SK-N-SH (cell line): ENCODE measurements at regions not wholly inside any gene's neighbourhood (a gene's known extent, or its start where the extent isn't known, plus 50 kb on each side); places are given as distances from the start of the nearest gene placed in this dataset.

ENCODE experiments used
- CTCF ChIA-PET: fragments of 300-600, 350-600 bp; formaldehyde crosslinking; extraction: SDS; loops from one replicate; lab custom pipeline; 2021; lab: Yijun Ruan, JAX
- POLR2A ChIA-PET: fragments of 350-600 bp; sonication (Branson Sonifier 250); formaldehyde crosslinking; extraction: SDS; loops from one replicate; lab custom pipeline; 2020; ENCODE audit warnings: antibody characterized with exemption, inconsistent platforms; lab: Yijun Ruan, JAX
- DNase-seq: peaks from one replicate; pipeline ENCODE4 v3.0.0; 2012
- H2AFZ ChIP-seq: fragments of 200-600 bp; sonication (generic); 2 replicates; pipeline ENCODE4 v1.8.1; 2016; ENCODE audit warnings: antibody characterized with exemption, mild to moderate bottlenecking, low read depth
- H3F3A ChIP-seq: fragments of 200-600 bp; sonication (generic); replicated peaks from 2 replicates; pipeline ENCODE3; 2016; ENCODE audit warnings: antibody characterized with exemption, mild to moderate bottlenecking; ENCODE audit not compliant: insufficient read depth
- H3K27ac ChIP-seq, 2 experiments: fragments of 200-500 bp in 1 of 2; fragments of 200-600 bp in 1 of 2; sonication (Bioruptor generic) in 1 of 2; sonication (generic), shearing (Covaris generic) in 1 of 2; 2 replicates each; pipeline versions ENCODE4 v1.5.1 to v1.6.1; 2014 to 2016; ENCODE audit warnings: low read depth in 2 of 2, inconsistent platforms in 1 of 2, low read length in 1 of 2, mild to moderate bottlenecking in 1 of 2, mixed read lengths in 1 of 2
- H3K27me3 ChIP-seq: fragments of 200-600 bp; sonication (generic), shearing (Covaris generic); 2 replicates; pipeline ENCODE4 v1.6.1; 2016; ENCODE audit warnings: mixed run types; ENCODE audit not compliant: insufficient read depth
- H3K36me3 ChIP-seq, 2 experiments: fragments of 200-500 bp in 1 of 2; fragments of 200-600 bp in 1 of 2; sonication (Bioruptor generic) in 1 of 2; sonication (generic) in 1 of 2; replicated peaks in 1 of 2; 2 replicates each; pipeline versions ENCODE3 to v1.5.1; 2014 to 2016; ENCODE audit warnings: low read length in 1 of 2, mild to moderate bottlenecking in 1 of 2; ENCODE audit not compliant: insufficient read depth in 2 of 2, control insufficient read depth in 1 of 2
- H3K4me1 ChIP-seq, 2 experiments: fragments of 200-500 bp in 1 of 2; fragments of 200-600 bp in 1 of 2; sonication (Bioruptor generic) in 1 of 2; sonication (generic), shearing (Covaris generic) in 1 of 2; 2 replicates each; pipeline versions ENCODE4 v1.5.1 to v1.6.1; 2014 to 2016; ENCODE audit warnings: low read depth in 1 of 2, low read length in 1 of 2, mixed run types in 1 of 2; ENCODE audit not compliant: insufficient read depth in 2 of 2, control insufficient read depth in 1 of 2
- H3K4me2 ChIP-seq: fragments of 200-600 bp; sonication (generic), shearing (Covaris generic); 2 replicates; pipeline ENCODE4 v1.6.1; 2017; ENCODE audit warnings: mixed run types
- H3K4me3 ChIP-seq, 2 experiments: fragments of 200-500 bp in 1 of 2; fragments of 200-600 bp in 1 of 2; sonication (Bioruptor generic) in 1 of 2; sonication (generic), shearing (Covaris generic) in 1 of 2; 2 replicates each; pipeline versions ENCODE4 v1.5.1 to v1.8.1; 2014 to 2016; ENCODE audit warnings: low read depth in 2 of 2, inconsistent platforms in 1 of 2, low read length in 1 of 2, mild to moderate bottlenecking in 1 of 2, mixed read lengths in 1 of 2, moderate library complexity in 1 of 2
- H3K79me2 ChIP-seq: fragments of 200-600 bp; sonication (generic); 2 replicates; pipeline ENCODE4 v1.8.1; 2017; ENCODE audit warnings: mild to moderate bottlenecking; ENCODE audit not compliant: insufficient read depth
- H3K9ac ChIP-seq: fragments of 200-600 bp; sonication (generic); 2 replicates; pipeline ENCODE4 v1.6.1; 2017; ENCODE audit warnings: mixed run types
- H3K9me2 ChIP-seq: fragments of 200-600 bp; sonication (generic); 2 replicates; pipeline ENCODE4 v1.6.1; 2017; ENCODE audit warnings: mixed run types
- H3K9me3 ChIP-seq: fragments of 200-600 bp; sonication (generic); 2 replicates; pipeline ENCODE4 v1.6.1; 2017; ENCODE audit warnings: mixed run types, mild to moderate bottlenecking, moderate library complexity
- H4K20me1 ChIP-seq: fragments of 200-600 bp; sonication (generic); 2 replicates; pipeline ENCODE4 v1.6.1; 2017; ENCODE audit warnings: mild to moderate bottlenecking, mixed run types; ENCODE audit not compliant: insufficient read depth
- ELF1 ChIP-seq: IDR thresholded peaks from 2 replicates; pipeline ENCODE4 v1.4.0; 2012
- FOXJ3 ChIP-seq: sonication (generic); formaldehyde crosslinking; IDR thresholded peaks from 2 replicates; pipeline ENCODE4 v1.5.1; 2020; ENCODE audit warnings: mild to moderate bottlenecking, missing genetic modification reagents
- FOXM1 ChIP-seq: IDR thresholded peaks from 2 replicates; pipeline ENCODE4 v1.4.0; 2012; ENCODE audit warnings: low read depth, mild to moderate bottlenecking
- IRF3 ChIP-seq: fragments of 150-350 bp; IDR thresholded peaks from 2 replicates; pipeline ENCODE4 v1.6.1; 2016; ENCODE audit warnings: mild to moderate bottlenecking, low read depth, low read length
- MAX ChIP-seq: IDR thresholded peaks from 2 replicates; pipeline ENCODE4 v1.4.0; 2012; ENCODE audit warnings: low read depth
- MEF2A ChIP-seq: IDR thresholded peaks from 2 replicates; pipeline ENCODE4 v1.4.0; 2012; ENCODE audit warnings: low read depth, borderline replicate concordance
- MXI1 ChIP-seq: IDR thresholded peaks from 2 replicates; pipeline ENCODE4 v1.6.1; 2012; ENCODE audit warnings: mild to moderate bottlenecking, low read depth, low read length, improper control_type of control experiment
- NFIC ChIP-seq: IDR thresholded peaks from 2 replicates; pipeline ENCODE4 v1.4.0; 2012; ENCODE audit warnings: borderline replicate concordance
- NRF1 ChIP-seq: IDR thresholded peaks from 2 replicates; pipeline ENCODE4 v1.6.1; 2012; ENCODE audit warnings: low read depth, mild to moderate bottlenecking, low read length
- PBX3 ChIP-seq: IDR thresholded peaks from 2 replicates; pipeline ENCODE4; 2012
- POLR2AphosphoS5 ChIP-seq: IDR thresholded peaks from 2 replicates; pipeline ENCODE4 v1.6.1; 2012; ENCODE audit warnings: low read depth, low read length
- RAD21 ChIP-seq: IDR thresholded peaks from 2 replicates; pipeline ENCODE4 v1.6.1; 2012; ENCODE audit warnings: mild to moderate bottlenecking, low read length
- RCOR1 ChIP-seq: fragments of 150-350 bp; IDR thresholded peaks from 2 replicates; pipeline ENCODE4 v1.6.1; 2017; ENCODE audit warnings: antibody characterized with exemption, low read length
- TAF1 ChIP-seq: IDR thresholded peaks from 2 replicates; pipeline ENCODE4 v1.6.1; 2012; ENCODE audit warnings: low read depth, mild to moderate bottlenecking, low read length, moderate library complexity, borderline replicate concordance
- TEAD4 ChIP-seq: IDR thresholded peaks from 2 replicates; pipeline ENCODE4 v1.4.0; 2012; ENCODE audit warnings: mild to moderate bottlenecking, borderline replicate concordance; ENCODE audit not compliant: insufficient read depth
- USF1 ChIP-seq: IDR thresholded peaks from 2 replicates; pipeline ENCODE4 v1.4.0; 2012; ENCODE audit warnings: low read depth, borderline replicate concordance
- USF2 ChIP-seq: fragments of 150-350 bp; IDR thresholded peaks from 2 replicates; pipeline ENCODE4 v1.6.1; 2017; ENCODE audit warnings: antibody characterized with exemption, low read length, low read depth, borderline replicate concordance
- YY1 ChIP-seq: IDR thresholded peaks from 2 replicates; pipeline ENCODE4 v1.4.0; 2012; ENCODE audit warnings: low read depth, mild to moderate bottlenecking
- ZBTB33 ChIP-seq: IDR thresholded peaks from 2 replicates; pipeline ENCODE4 v1.4.0; 2012; ENCODE audit warnings: low read depth, borderline replicate concordance
- WGBS: methylation state at CpG from one replicate; pipeline ENCODE4 v1.1.6; 2017; ENCODE audit warnings: low lambda C conversion rate; 5-methylcytosine and 5-hydroxymethylcytosine counted together

GRCh38 chr1:108036796-108037562 lies 72.0 kb upstream of the VAV3 start:
- WGBS, result 62% methylated on average over 3 of the region's 3 CpGs
- H3K9ac ChIP-seq, result no peak overlapping the region

GRCh38 chr1:108034396-108034795 lies 69.4 kb upstream of the VAV3 start:
- POLR2A ChIA-PET, result no interaction called here
- DNase-seq, result no peak
- CTCF ChIA-PET, result interaction anchor here (0.6 kb wide), 1 partner anchor 243 kb away, joined by 3 read pairs; no protein-coding TSS in a partner anchor
- no peak for TF ChIP-seq USF2
- no peak for TF ChIP-seq RAD21
- TF ChIP-seq NRF1, result no peak
- TF ChIP-seq IRF3, result no peak
- TF ChIP-seq TEAD4, result no peak
- TF ChIP-seq RCOR1, result no peak
- TF ChIP-seq FOXJ3 (CRISPR knock-in tag), result no peak
- TF ChIP-seq MAX, result no peak
- TF ChIP-seq TAF1, result no peak
- no peak for TF ChIP-seq ELF1
- TF ChIP-seq PBX3, result no peak
- TF ChIP-seq NFIC, result no peak
- no peak for TF ChIP-seq ZBTB33
- no peak for TF ChIP-seq MEF2A

More at GRCh38 chr1:108036796-108037562, 72.0 kb upstream of the VAV3 start:
- ChIA-PET POLR2A (no interaction called here), CTCF (interaction anchor here (1.0 kb wide), 1 partner anchor 12 kb away, joined by 4 read pairs; no protein-coding TSS in a partner anchor)
- H3K4me1 ChIP-seq, result no peaks in the 10 kb centered on the region; a peak in 1 of 4 replicates
- no peak for DNase-seq
- no peaks in the 10 kb centered on the region for H3K36me3 ChIP-seq
- TF ChIP-seq YY1 (no peak), FOXM1 (no peak), POLR2AphosphoS5 (no peak), ELF1 (no peak), USF2 (no peak), MXI1 (no peak), USF1 (no peak)
- TF ChIP-seq, all 33 proteins: peak for 0
- Histone ChIP-seq H3K9me2 (no peaks in the 10 kb centered on the region), H4K20me1 (no peaks in the 10 kb centered on the region), H3K4me3 (no peak overlapping the region), H3K9me3 (no peaks in the 10 kb centered on the region), H2AFZ (no peak overlapping the region), H3K79me2 (no peaks in the 10 kb centered on the region), H3K4me2 (no peak overlapping the region), H3F3A (no peaks in the 10 kb centered on the region), H3K27me3 (no peaks in the 10 kb centered on the region), H3K27ac (no peak overlapping the region)

More at GRCh38 chr1:108034396-108034795, 69.4 kb upstream of the VAV3 start:
- no peak overlapping the region for H2AFZ ChIP-seq
- no peaks in the 10 kb centered on the region for H3K79me2 ChIP-seq
- no peak overlapping the region for H3K4me3 ChIP-seq
- H3K27ac ChIP-seq, result no peak overlapping the region
- no peaks in the 10 kb centered on the region for H3K27me3 ChIP-seq
- no peaks in the 10 kb centered on the region for H4K20me1 ChIP-seq
- H3K9me3 ChIP-seq, result no peaks in the 10 kb centered on the region
- no peak overlapping the region for H3K9ac ChIP-seq
- no peaks in the 10 kb centered on the region for H3K4me1 ChIP-seq
- H3K9me2 ChIP-seq, result no peaks in the 10 kb centered on the region
- 13% methylated on average over 1 of the region's 1 CpG for WGBS
- H3F3A ChIP-seq, result no peaks in the 10 kb centered on the region
- no peak overlapping the region for H3K4me2 ChIP-seq
- no peaks in the 10 kb centered on the region for H3K36me3 ChIP-seq
